H1 (cell line): ENCODE measurements at regions not wholly inside any gene's neighbourhood (a gene's known extent, or its start where the extent isn't known, plus 50 kb on each side); places are given as distances from the start of the nearest gene placed in this dataset.

Source experiments
- POLR2A ChIP-seq, 2 experiments: IDR thresholded peaks; 1 replicate in 1 of 2; 2 replicates in 1 of 2; pipeline ENCODE4 v1.6.1; 2011; ENCODE audit warnings: low read depth in 2 of 2, low read length in 2 of 2, mild to moderate bottlenecking in 2 of 2; ENCODE audit errors: control extremely low read depth in 1 of 2
- SIN3A ChIP-seq, 2 experiments: IDR thresholded peaks in 1 of 2; conservative IDR thresholded peaks in 1 of 2; 2 replicates each; pipeline ENCODE4 v1.6.1; 2011 to 2012; ENCODE audit warnings: low read length in 2 of 2, improper control_type of control experiment in 1 of 2, low read depth in 1 of 2, mild to moderate bottlenecking in 1 of 2
- TF ChIP-seq, protein P1 (sequence below), 3 experiments: IDR thresholded peaks; 1 replicate in 2 of 3; 2 replicates in 1 of 3; pipeline versions ENCODE4 v1.5.1 to v1.6.1; 2011; ENCODE audit warnings: low read length in 3 of 3, mild to moderate bottlenecking in 3 of 3, inconsistent platforms in 2 of 3, low read depth in 1 of 3, moderate library complexity in 1 of 3; ENCODE audit not compliant: insufficient read depth in 1 of 3; ENCODE audit errors: control extremely low read depth in 1 of 3
- TF ChIP-seq, protein P2 (sequence below): IDR thresholded peaks from 2 replicates; pipeline ENCODE4 v1.6.1; 2012; ENCODE audit warnings: inconsistent platforms

DNA sequence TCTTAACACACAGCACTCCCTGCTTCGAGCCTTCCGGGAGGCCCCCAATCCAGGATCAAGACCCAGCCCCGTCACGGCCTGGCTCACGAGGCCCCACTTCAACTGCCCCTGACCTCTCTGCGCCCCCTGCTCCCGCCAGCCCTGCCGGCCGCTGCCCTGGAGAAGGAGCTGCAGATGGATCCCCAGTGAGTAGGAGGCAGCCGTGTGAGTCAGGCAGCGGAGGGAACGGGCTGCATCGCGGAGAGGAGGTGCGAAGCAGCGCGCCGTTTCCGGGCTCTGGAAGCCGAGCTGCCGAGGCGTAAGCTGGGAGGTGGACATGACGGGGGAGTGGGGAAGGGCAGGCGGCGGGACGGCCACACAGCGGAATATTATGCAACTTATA is 133.4 kb downstream of the TPRA1 start:
- TF ChIP-seq, protein P1, sequence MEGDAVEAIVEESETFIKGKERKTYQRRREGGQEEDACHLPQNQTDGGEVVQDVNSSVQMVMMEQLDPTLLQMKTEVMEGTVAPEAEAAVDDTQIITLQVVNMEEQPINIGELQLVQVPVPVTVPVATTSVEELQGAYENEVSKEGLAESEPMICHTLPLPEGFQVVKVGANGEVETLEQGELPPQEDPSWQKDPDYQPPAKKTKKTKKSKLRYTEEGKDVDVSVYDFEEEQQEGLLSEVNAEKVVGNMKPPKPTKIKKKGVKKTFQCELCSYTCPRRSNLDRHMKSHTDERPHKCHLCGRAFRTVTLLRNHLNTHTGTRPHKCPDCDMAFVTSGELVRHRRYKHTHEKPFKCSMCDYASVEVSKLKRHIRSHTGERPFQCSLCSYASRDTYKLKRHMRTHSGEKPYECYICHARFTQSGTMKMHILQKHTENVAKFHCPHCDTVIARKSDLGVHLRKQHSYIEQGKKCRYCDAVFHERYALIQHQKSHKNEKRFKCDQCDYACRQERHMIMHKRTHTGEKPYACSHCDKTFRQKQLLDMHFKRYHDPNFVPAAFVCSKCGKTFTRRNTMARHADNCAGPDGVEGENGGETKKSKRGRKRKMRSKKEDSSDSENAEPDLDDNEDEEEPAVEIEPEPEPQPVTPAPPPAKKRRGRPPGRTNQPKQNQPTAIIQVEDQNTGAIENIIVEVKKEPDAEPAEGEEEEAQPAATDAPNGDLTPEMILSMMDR (IDR thresholded peaks at IDR 0.05; ENCODE audit: control extremely low read depth in 1 of 3, insufficient read depth in 1 of 3, low read depth in 1 of 3, low read length in 3 of 3), result no peak
- TF ChIP-seq POLR2A (IDR thresholded peaks at IDR 0.05; ENCODE audit: control extremely low read depth in 1 of 2, low read depth in 2 of 2, low read length in 2 of 2) (no peak), SIN3A (conservative IDR thresholded peaks at IDR 0.05 in 1 of 2, IDR thresholded peaks at IDR 0.05 in 1 of 2; ENCODE audit: low read depth in 1 of 2, low read length in 2 of 2) (no peak)
- TF ChIP-seq, protein P2, sequence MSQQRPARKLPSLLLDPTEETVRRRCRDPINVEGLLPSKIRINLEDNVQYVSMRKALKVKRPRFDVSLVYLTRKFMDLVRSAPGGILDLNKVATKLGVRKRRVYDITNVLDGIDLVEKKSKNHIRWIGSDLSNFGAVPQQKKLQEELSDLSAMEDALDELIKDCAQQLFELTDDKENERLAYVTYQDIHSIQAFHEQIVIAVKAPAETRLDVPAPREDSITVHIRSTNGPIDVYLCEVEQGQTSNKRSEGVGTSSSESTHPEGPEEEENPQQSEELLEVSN, result peak; percentile 97
